ENCODE measurements at regions not wholly inside any gene's neighbourhood (a gene's known extent, or its start where the extent isn't known, plus 50 kb on each side); places are given as distances from the start of the nearest gene placed in this dataset.

DNA sequence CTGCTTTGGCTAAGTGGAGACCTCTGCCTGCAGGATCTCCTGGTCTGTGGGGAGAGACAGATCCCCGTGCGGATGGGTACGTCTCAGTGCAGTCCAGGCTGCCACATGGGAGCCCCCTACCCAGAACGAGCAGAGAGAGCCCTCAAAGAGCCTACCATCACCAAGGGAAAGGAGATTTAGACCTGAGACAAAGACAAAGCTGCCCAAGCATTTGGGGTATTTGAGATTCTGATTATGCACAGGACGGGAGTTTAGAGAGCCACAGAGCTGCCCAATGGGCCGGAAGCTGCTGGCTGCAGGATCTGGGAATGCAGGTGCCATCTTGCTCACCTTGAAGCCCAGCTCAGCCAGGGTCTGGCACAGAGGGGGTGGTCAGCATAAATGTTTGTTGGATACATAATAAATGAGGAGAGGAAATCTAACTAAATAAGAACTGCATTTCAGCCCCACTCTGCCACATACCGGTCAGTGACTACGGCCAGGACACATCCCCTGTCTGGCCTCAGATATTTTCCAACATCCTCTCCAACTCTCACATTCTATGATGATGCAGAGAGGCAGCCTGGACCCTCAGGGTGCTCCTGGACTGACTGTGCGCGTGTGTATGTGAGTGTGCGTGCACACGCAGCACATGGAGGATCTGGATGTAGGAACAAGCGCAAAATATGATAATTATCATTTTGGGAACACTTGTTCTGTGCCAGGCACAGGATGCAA, 157.8 kb downstream of the FGF18 start:
- in situ Hi-C loops (cut with HindIII; ENCODE audit: low sequenced_read_pairs), result no loop called here
- no peak for DNase-seq (ENCODE audit: low spot score)

GRCh38 chr5:171578049-171578828, 158.8 kb downstream of the FGF18 start:
- DNase-seq (ENCODE audit: low spot score), result no peak
- in situ Hi-C loops (cut with HindIII; ENCODE audit: low sequenced_read_pairs), result no loop called here

- in situ Hi-C loops (cut with HindIII; ENCODE audit: low sequenced_read_pairs), result no loop called here
- no peak for DNase-seq (ENCODE audit: low spot score)
Measured at GRCh38 chr5:171578829-171579491, 159.5 kb downstream of the FGF18 start.

GRCh38 chr5:171579976-171580411, 160.5 kb downstream of the FGF18 start:
- in situ Hi-C loops (cut with HindIII; ENCODE audit: low sequenced_read_pairs), result no loop called here
- DNase-seq (ENCODE audit: low spot score), result no peak

DNA sequence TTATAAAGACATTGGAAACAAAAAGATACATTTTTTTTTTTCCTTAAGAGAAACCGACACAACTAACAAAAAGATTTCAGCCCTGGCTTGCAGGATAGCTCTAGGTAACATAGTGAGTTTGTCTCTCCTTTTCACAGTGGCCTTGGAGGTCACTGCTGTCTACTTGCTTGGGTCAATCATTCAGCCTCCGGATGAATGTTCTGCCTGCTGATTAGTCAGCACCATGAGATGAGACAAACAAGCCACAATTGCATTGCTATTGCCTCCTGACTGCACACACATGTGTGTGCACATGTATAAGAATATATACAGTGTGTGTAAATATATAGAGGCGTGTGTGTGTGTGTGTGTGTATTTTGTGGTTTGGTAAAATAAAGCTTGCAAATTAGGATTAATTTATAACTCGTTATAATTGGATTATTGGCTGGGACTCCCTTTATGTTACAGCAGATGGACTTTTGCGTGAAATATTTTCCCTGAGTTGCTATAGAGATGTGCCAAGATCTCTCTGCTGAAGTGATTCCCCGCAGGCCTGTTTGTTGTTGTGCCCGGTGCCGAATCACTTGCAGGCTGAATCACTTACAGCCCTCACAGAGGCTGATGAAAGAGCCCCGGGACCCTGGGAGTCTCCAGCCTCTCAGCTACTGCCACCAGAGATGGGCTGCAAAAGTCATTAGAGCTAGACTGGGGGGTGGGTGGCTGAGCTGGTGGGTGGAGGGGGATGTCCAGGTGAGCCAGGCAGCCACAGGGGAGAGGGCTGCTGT, 161.2 kb downstream of the FGF18 start:
- in situ Hi-C loops (cut with HindIII; ENCODE audit: low sequenced_read_pairs), result no loop called here
- DNase-seq (ENCODE audit: low spot score), result no peak

- DNase-seq (ENCODE audit: low spot score), result no peak
- in situ Hi-C loops (cut with HindIII; ENCODE audit: low sequenced_read_pairs), result no loop called here
Measured at GRCh38 chr5:171581781-171582180, 162.3 kb downstream of the FGF18 start.

- in situ Hi-C loops (cut with HindIII; ENCODE audit: low sequenced_read_pairs), result no loop called here
- no peak for DNase-seq (ENCODE audit: low spot score)
Measured at GRCh38 chr5:171582849-171583248, 163.4 kb downstream of the FGF18 start.

DNA sequence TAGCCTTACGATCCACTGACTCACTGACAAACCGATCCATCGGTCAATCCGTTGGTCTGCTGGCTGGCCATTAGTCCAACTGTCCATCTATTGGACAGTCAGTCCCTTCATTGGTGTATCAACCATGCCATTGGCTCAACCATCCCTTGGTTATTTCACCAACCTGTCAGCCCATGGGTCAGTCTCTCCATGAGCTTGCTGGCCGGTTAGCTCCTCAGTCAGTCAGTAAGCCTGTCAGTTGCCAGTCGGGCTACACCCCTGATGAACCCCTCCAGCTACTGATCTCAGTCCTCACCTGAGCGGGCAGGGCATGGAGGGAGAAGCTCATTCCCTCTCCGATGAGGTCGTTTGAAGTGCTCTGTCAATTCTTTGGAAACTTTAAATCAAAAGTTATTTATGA, 166.5 kb downstream of the FGF18 start:
- DNase-seq (ENCODE audit: low spot score), result no peak
- in situ Hi-C loops (cut with HindIII; ENCODE audit: low sequenced_read_pairs), result no loop called here

DNA sequence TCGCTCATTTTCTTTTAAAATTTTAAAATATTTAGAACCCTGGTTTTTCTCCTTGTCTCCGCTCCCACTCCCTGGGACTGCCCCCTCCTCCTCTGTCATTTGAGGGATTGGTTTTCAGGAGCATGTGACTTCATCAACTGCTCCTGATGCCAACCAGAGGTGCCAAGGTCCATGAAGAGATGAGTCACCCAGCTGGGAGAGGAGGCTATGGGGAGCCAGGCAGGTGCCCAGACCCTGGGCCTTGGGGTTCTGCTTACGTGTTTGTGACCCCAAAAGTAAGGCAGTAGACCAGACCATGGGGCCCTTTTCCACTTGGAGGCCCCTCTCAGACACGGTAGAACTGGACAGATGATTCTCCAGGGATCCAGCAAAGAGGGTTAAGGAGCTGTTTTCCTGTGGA, 167.0 kb downstream of the FGF18 start:
- no peak for DNase-seq (ENCODE audit: low spot score)
- in situ Hi-C loops (cut with HindIII; ENCODE audit: low sequenced_read_pairs), result no loop called here

GRCh38 chr5:171588046-171588445, 168.6 kb downstream of the FGF18 start:
- DNase-seq (ENCODE audit: low spot score), result no peak
- in situ Hi-C loops (cut with HindIII; ENCODE audit: low sequenced_read_pairs), result no loop called here

- DNase-seq (ENCODE audit: low spot score), result no peak
- in situ Hi-C loops (cut with HindIII; ENCODE audit: low sequenced_read_pairs), result no loop called here
Measured at GRCh38 chr5:171588790-171589189, 169.3 kb downstream of the FGF18 start.

GRCh38 chr5:171589461-171589860, 170.0 kb downstream of the FGF18 start:
- no peak for DNase-seq (ENCODE audit: low spot score)
- in situ Hi-C loops (cut with HindIII; ENCODE audit: low sequenced_read_pairs), result no loop called here

GRCh38 chr5:171592076-171592475, 172.6 kb downstream of the FGF18 start:
- no peak for DNase-seq (ENCODE audit: low spot score)
- in situ Hi-C loops (cut with HindIII; ENCODE audit: low sequenced_read_pairs), result no loop called here

- no peak for DNase-seq (ENCODE audit: low spot score)
- in situ Hi-C loops (cut with HindIII; ENCODE audit: low sequenced_read_pairs), result no loop called here
Measured at GRCh38 chr5:171592736-171593135, 173.3 kb downstream of the FGF18 start.

- no peak for DNase-seq (ENCODE audit: low spot score)
- in situ Hi-C loops (cut with HindIII; ENCODE audit: low sequenced_read_pairs), result no loop called here
Measured at GRCh38 chr5:171593401-171593800, 174.0 kb downstream of the FGF18 start.

DNA sequence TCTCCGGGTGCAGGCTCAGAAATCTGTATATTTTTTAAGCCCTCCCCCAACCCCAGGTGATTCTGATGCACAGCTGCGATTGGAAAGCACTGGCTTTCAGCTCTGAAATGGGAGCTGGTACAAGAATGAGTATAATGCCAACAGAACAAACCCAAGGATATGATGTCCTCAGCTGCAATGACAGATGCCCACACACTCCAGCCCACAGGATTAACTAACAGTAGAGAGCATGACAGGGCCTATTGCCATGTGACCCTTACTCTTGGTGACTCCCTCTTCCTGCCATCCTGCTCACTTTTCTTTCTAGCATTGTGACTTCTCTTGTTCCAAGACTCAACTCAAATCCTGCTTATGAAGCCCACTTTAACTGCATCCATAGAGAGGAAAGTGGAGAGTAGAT, 174.5 kb downstream of the FGF18 start:
- in situ Hi-C loops (cut with HindIII; ENCODE audit: low sequenced_read_pairs), result no loop called here
- no peak for DNase-seq (ENCODE audit: low spot score)

GRCh38 chr5:171595401-171595800, 176.0 kb downstream of the FGF18 start:
- in situ Hi-C loops (cut with HindIII; ENCODE audit: low sequenced_read_pairs), result no loop called here
- no peak for DNase-seq (ENCODE audit: low spot score)

- DNase-seq (ENCODE audit: low spot score), result no peak
- in situ Hi-C loops (cut with HindIII; ENCODE audit: low sequenced_read_pairs), result no loop called here
Measured at GRCh38 chr5:171595801-171596231, 176.4 kb downstream of the FGF18 start.

GRCh38 chr5:171596391-171596878, 177.0 kb downstream of the FGF18 start:
- in situ Hi-C loops (cut with HindIII; ENCODE audit: low sequenced_read_pairs), result no loop called here

More at GRCh38 chr5:171596391-171596878, 177.0 kb downstream of the FGF18 start:
- DNase-seq (ENCODE audit: low spot score), result no peak
